ENCODE measurements at regions not wholly inside any gene's neighbourhood (a gene's known extent, or its start where the extent isn't known, plus 50 kb on each side); places are given as distances from the start of the nearest gene placed in this dataset.

- Histone ChIP-seq H3K9me3 (ENCODE audit: control insufficient read depth in 2 of 3, insufficient read depth in 1 of 3, low read length in 3 of 3) (no peaks in the 10 kb centered on the region), H3K27me3 (ENCODE audit: control insufficient read depth, insufficient read depth, low read length) (no peaks in the 10 kb centered on the region), H3K4me1 (ENCODE audit: control insufficient read depth in 2 of 3, insufficient read depth in 2 of 3, low read depth in 1 of 3, low read length in 3 of 3) (no peaks in the 10 kb centered on the region), H3K36me3 (ENCODE audit: control insufficient read depth in 2 of 3, insufficient read depth in 3 of 3, low read length in 3 of 3) (no peaks in the 10 kb centered on the region), H3K4me3 (ENCODE audit: low read length in 3 of 3) (no peak overlapping the region), H3K9ac (ENCODE audit: low read length in 3 of 3) (no peak overlapping the region), H3K27ac (ENCODE audit: low read depth in 2 of 2, low read length in 2 of 2) (no peak overlapping the region)
- TF ChIP-seq CTCF (IDR thresholded peaks at IDR 0.05; ENCODE audit: borderline replicate concordance, extremely low read depth, insufficient read depth): no peak
- FAIRE-seq: no peak
- DNase-seq: no peak
- intact Hi-C loops (cut with DNase I): no loop called here
Measured at GRCh38 chr12:38586789-38587188, 270.2 kb downstream of the ALG10B start.

- no peak overlapping the region for H3K4me3 ChIP-seq (ENCODE audit: low read length in 3 of 3)
- no peak overlapping the region for H3K9ac ChIP-seq (ENCODE audit: low read length in 3 of 3)
- H3K9me3 ChIP-seq (ENCODE audit: control insufficient read depth in 2 of 3, insufficient read depth in 1 of 3, low read length in 3 of 3): no peaks in the 10 kb centered on the region
- no peaks in the 10 kb centered on the region for H3K4me1 ChIP-seq (ENCODE audit: control insufficient read depth in 2 of 3, insufficient read depth in 2 of 3, low read depth in 1 of 3, low read length in 3 of 3)
- intact Hi-C loops (cut with DNase I): no loop called here
- H3K27me3 ChIP-seq (ENCODE audit: control insufficient read depth, insufficient read depth, low read length): no peaks in the 10 kb centered on the region
- no peak for DNase-seq
- no peak for TF ChIP-seq CTCF (IDR thresholded peaks at IDR 0.05; ENCODE audit: borderline replicate concordance, extremely low read depth, insufficient read depth)
- no peaks in the 10 kb centered on the region for H3K36me3 ChIP-seq (ENCODE audit: control insufficient read depth in 2 of 3, insufficient read depth in 3 of 3, low read length in 3 of 3)
- no peak for FAIRE-seq
- H3K27ac ChIP-seq (ENCODE audit: low read depth in 2 of 2, low read length in 2 of 2): no peak overlapping the region
Measured at GRCh38 chr12:38587594-38587993, 271.0 kb downstream of the ALG10B start.

GRCh38 chr12:38588624-38589305, 272.2 kb downstream of the ALG10B start:
- intact Hi-C loops (cut with DNase I): no loop called here
- Histone ChIP-seq H3K4me3 (ENCODE audit: low read length in 3 of 3) (no peak overlapping the region), H3K9me3 (ENCODE audit: control insufficient read depth in 2 of 3, insufficient read depth in 1 of 3, low read length in 3 of 3) (no peaks in the 10 kb centered on the region), H3K27me3 (ENCODE audit: control insufficient read depth, insufficient read depth, low read length) (no peaks in the 10 kb centered on the region), H3K27ac (ENCODE audit: low read depth in 2 of 2, low read length in 2 of 2) (no peak overlapping the region), H3K4me1 (ENCODE audit: control insufficient read depth in 2 of 3, insufficient read depth in 2 of 3, low read depth in 1 of 3, low read length in 3 of 3) (no peaks in the 10 kb centered on the region), H3K9ac (ENCODE audit: low read length in 3 of 3) (no peak overlapping the region), H3K36me3 (ENCODE audit: control insufficient read depth in 2 of 3, insufficient read depth in 3 of 3, low read length in 3 of 3) (no peaks in the 10 kb centered on the region)
- FAIRE-seq (no peak), DNase-seq (peak in 2 of 5 donors; percentile 12 to 36)
- no peak for TF ChIP-seq CTCF (IDR thresholded peaks at IDR 0.05; ENCODE audit: borderline replicate concordance, extremely low read depth, insufficient read depth)

- Histone ChIP-seq H3K9ac (ENCODE audit: low read length in 3 of 3) (no peak overlapping the region), H3K27ac (ENCODE audit: low read depth in 2 of 2, low read length in 2 of 2) (no peak overlapping the region)
Measured at GRCh38 chr12:38589306-38589632, 272.7 kb downstream of the ALG10B start.

More at GRCh38 chr12:38589306-38589632, 272.7 kb downstream of the ALG10B start:
- no peak for FAIRE-seq
- no peak for DNase-seq
- H3K27me3 ChIP-seq (ENCODE audit: control insufficient read depth, insufficient read depth, low read length): no peaks in the 10 kb centered on the region
- H3K4me1 ChIP-seq (ENCODE audit: control insufficient read depth in 2 of 3, insufficient read depth in 2 of 3, low read depth in 1 of 3, low read length in 3 of 3): no peaks in the 10 kb centered on the region
- no peaks in the 10 kb centered on the region for H3K9me3 ChIP-seq (ENCODE audit: control insufficient read depth in 2 of 3, insufficient read depth in 1 of 3, low read length in 3 of 3)
- no peak for TF ChIP-seq CTCF (IDR thresholded peaks at IDR 0.05; ENCODE audit: borderline replicate concordance, extremely low read depth, insufficient read depth)
- intact Hi-C loops (cut with DNase I): no loop called here
- H3K36me3 ChIP-seq (ENCODE audit: control insufficient read depth in 2 of 3, insufficient read depth in 3 of 3, low read length in 3 of 3): no peaks in the 10 kb centered on the region
- no peak overlapping the region for H3K4me3 ChIP-seq (ENCODE audit: low read length in 3 of 3)
